Sigmoid colon (tissue), 3 donors: ENCODE measurements at regions not wholly inside any gene's neighbourhood (a gene's known extent, or its start where the extent isn't known, plus 50 kb on each side); places are given as distances from the start of the nearest gene placed in this dataset.

Source experiments
- CTCF ChIP-seq, 4 experiments: fragments of 450-650 bp in 3 of 4; fragments of 200-600 bp in 1 of 4; IDR thresholded peaks; one replicate each; pipeline ENCODE4 v1.5.1; 2016 to 2019; ENCODE audit warnings: antibody characterized with exemption in 4 of 4, mild to moderate bottlenecking in 3 of 4, moderate library complexity in 2 of 4
- POLR2A ChIP-seq, 2 donors: fragments of 450-650 bp; IDR thresholded peaks; one replicate each; pipeline ENCODE4 v1.6.1; 2016; ENCODE audit warnings: antibody characterized with exemption in 2 of 2, mild to moderate bottlenecking in 2 of 2, moderate library complexity in 2 of 2

DNA sequence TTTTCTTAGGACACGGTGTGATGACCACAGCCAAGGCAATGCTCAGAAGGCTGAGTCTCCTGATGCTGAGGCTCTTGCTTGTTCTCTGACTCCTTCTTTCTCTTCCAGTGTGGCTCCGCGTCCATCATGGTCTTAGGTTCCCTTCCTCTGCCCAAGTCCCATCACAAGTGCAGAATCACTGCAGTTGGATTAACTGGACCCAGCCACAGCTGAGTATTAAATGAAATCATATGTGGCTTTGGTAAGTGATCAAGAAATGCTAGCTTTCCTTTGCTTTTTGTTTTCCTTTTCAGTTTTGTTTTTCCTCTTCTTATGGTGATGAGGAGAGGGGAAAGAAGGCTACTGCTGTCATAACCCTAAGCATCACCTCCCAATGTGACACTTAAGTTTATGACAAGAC, 375.8 kb downstream of the INSIG2 start:
- TF ChIP-seq CTCF (IDR thresholded peaks at IDR 0.05): no peak
- TF ChIP-seq POLR2A (IDR thresholded peaks at IDR 0.05): no peak
